Fibroblast of lung (primary cell): ENCODE measurements at regions not wholly inside any gene's neighbourhood (a gene's known extent, or its start where the extent isn't known, plus 50 kb on each side); places are given as distances from the start of the nearest gene placed in this dataset.

Source experiments
- EZH2 ChIP-seq: IDR thresholded peaks from 2 replicates; pipeline ENCODE4 v1.5.1; 2012; ENCODE audit warnings: low read length, control low read depth, mild to moderate bottlenecking; ENCODE audit errors: missing control alignments
- TF ChIP-seq, protein P1 (sequence below), 2 donors: IDR thresholded peaks in 1 of 2; conservative IDR thresholded peaks in 1 of 2; 1 replicate in 1 of 2; 2 replicates in 1 of 2; pipeline ENCODE4 v1.5.1; 2011 to 2012; ENCODE audit warnings: low read length in 2 of 2, control low read depth in 1 of 2, inconsistent platforms in 1 of 2, low read depth in 1 of 2, mild to moderate bottlenecking in 1 of 2

GRCh38 chr4:176618138-176618537 is 174.6 kb downstream of the VEGFC start:
- TF ChIP-seq, protein P1, sequence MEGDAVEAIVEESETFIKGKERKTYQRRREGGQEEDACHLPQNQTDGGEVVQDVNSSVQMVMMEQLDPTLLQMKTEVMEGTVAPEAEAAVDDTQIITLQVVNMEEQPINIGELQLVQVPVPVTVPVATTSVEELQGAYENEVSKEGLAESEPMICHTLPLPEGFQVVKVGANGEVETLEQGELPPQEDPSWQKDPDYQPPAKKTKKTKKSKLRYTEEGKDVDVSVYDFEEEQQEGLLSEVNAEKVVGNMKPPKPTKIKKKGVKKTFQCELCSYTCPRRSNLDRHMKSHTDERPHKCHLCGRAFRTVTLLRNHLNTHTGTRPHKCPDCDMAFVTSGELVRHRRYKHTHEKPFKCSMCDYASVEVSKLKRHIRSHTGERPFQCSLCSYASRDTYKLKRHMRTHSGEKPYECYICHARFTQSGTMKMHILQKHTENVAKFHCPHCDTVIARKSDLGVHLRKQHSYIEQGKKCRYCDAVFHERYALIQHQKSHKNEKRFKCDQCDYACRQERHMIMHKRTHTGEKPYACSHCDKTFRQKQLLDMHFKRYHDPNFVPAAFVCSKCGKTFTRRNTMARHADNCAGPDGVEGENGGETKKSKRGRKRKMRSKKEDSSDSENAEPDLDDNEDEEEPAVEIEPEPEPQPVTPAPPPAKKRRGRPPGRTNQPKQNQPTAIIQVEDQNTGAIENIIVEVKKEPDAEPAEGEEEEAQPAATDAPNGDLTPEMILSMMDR (conservative IDR thresholded peaks at IDR 0.05 in 1 of 2, IDR thresholded peaks at IDR 0.05 in 1 of 2; ENCODE audit: low read depth in 1 of 2, low read length in 2 of 2) = no peak
- TF ChIP-seq EZH2 = no peak
